KMS-11 (cell line): ENCODE measurements at regions not wholly inside any gene's neighbourhood (a gene's known extent, or its start where the extent isn't known, plus 50 kb on each side); places are given as distances from the start of the nearest gene placed in this dataset.

Experiments
- H2AFZ ChIP-seq: fragments of 200-600 bp; sonication (generic); 2 replicates; pipeline ENCODE4 v1.6.1; 2016; ENCODE audit warnings: antibody characterized with exemption, mixed run types, low read depth
- H3K27ac ChIP-seq: fragments of 200-600 bp; sonication (generic); 2 replicates; pipeline ENCODE4 v1.6.1; 2016; ENCODE audit warnings: mild to moderate bottlenecking, mixed run types
- H3K27me3 ChIP-seq: fragments of 200-600 bp; sonication (generic); 2 replicates; pipeline ENCODE4 v1.6.1; 2017; ENCODE audit warnings: mild to moderate bottlenecking, low read depth, mixed run types, moderate library complexity; ENCODE audit not compliant: insufficient read depth
- H3K36me3 ChIP-seq: fragments of 200-600 bp; sonication (generic); 2 replicates; pipeline ENCODE4 v1.6.1; 2017; ENCODE audit warnings: mild to moderate bottlenecking, mixed run types; ENCODE audit not compliant: insufficient read depth
- H3K4me1 ChIP-seq: fragments of 200-600 bp; sonication (generic); 2 replicates; pipeline ENCODE4 v1.6.1; 2016; ENCODE audit warnings: mild to moderate bottlenecking, low read depth, mixed run types; ENCODE audit not compliant: poor library complexity, severe bottlenecking
- H3K4me2 ChIP-seq: fragments of 200-600 bp; sonication (generic); 2 replicates; pipeline ENCODE4 v1.7.0; 2016; ENCODE audit warnings: mild to moderate bottlenecking, mixed run types
- H3K4me3 ChIP-seq: fragments of 200-600 bp; sonication (generic); IDR thresholded peaks from 2 replicates; pipeline ENCODE4 v1.6.1; 2017; ENCODE audit warnings: low read depth, low read length, mixed read lengths; ENCODE audit not compliant: insufficient read depth
- H3K79me2 ChIP-seq: fragments of 200-600 bp; sonication (generic); 2 replicates; pipeline ENCODE4 v1.6.1; 2016; ENCODE audit warnings: low read depth, mixed run types; ENCODE audit not compliant: insufficient read depth
- H3K9ac ChIP-seq: fragments of 200-600 bp; sonication (generic); 2 replicates; pipeline ENCODE4 v1.6.1; 2016; ENCODE audit warnings: mild to moderate bottlenecking, mixed run types
- H4K20me1 ChIP-seq: fragments of 200-600 bp; sonication (generic); 2 replicates; pipeline ENCODE4 v1.6.1; 2016; ENCODE audit warnings: mild to moderate bottlenecking, mixed run types; ENCODE audit not compliant: insufficient read depth
- TF ChIP-seq, protein P1 (sequence below): fragments of 200-600 bp; sonication (generic); conservative IDR thresholded peaks from 2 replicates; pipeline ENCODE4 v1.6.1; 2017; ENCODE audit warnings: low read depth, mild to moderate bottlenecking, antibody characterized with exemption, low read length, moderate library complexity, mixed read lengths

GRCh38 chr3:144655423-144655822, 683.8 kb downstream of the DIPK2A start:
- Histone ChIP-seq H3K4me3 (no peak overlapping the region), H3K79me2 (no peaks in the 10 kb centered on the region), H3K4me2 (no peak overlapping the region), H2AFZ (no peak overlapping the region), H4K20me1 (no peaks in the 10 kb centered on the region), H3K36me3 (no peaks in the 10 kb centered on the region), H3K27me3 (no peaks in the 10 kb centered on the region), H3K4me1 (peaks cover 4% of the 10 kb centered on the region), H3K27ac (no peak overlapping the region), H3K9ac (no peak overlapping the region)
- TF ChIP-seq, protein P1, sequence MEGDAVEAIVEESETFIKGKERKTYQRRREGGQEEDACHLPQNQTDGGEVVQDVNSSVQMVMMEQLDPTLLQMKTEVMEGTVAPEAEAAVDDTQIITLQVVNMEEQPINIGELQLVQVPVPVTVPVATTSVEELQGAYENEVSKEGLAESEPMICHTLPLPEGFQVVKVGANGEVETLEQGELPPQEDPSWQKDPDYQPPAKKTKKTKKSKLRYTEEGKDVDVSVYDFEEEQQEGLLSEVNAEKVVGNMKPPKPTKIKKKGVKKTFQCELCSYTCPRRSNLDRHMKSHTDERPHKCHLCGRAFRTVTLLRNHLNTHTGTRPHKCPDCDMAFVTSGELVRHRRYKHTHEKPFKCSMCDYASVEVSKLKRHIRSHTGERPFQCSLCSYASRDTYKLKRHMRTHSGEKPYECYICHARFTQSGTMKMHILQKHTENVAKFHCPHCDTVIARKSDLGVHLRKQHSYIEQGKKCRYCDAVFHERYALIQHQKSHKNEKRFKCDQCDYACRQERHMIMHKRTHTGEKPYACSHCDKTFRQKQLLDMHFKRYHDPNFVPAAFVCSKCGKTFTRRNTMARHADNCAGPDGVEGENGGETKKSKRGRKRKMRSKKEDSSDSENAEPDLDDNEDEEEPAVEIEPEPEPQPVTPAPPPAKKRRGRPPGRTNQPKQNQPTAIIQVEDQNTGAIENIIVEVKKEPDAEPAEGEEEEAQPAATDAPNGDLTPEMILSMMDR: no peak

DNA sequence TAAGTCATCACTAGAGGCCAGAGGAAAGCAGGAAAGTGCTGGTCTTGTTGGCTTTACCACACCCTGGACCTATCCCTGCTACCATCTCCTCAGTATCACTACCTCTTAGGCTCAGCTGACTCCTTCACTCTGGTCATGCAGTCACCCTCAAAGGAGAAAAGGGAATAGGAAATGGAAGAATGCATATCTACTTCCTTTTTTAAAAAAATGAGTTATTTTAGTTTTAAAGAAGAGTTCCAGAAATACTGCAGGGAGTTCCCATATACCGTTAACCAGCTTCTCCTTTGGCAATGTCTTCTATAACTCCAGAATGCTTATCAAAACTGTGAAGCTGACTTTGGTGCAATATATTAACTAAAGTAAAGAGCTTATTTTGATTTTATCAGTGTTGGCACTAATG, 688.6 kb downstream of the DIPK2A start:
- TF ChIP-seq, protein P1: no peak
- Histone ChIP-seq H3K27me3 (no peaks in the 10 kb centered on the region), H4K20me1 (no peaks in the 10 kb centered on the region), H3K9ac (no peak overlapping the region), H2AFZ (no peak overlapping the region), H3K4me3 (no peak overlapping the region), H3K4me1 (peaks cover 4% of the 10 kb centered on the region), H3K27ac (no peak overlapping the region), H3K4me2 (no peak overlapping the region), H3K36me3 (no peaks in the 10 kb centered on the region), H3K79me2 (no peaks in the 10 kb centered on the region)

DNA sequence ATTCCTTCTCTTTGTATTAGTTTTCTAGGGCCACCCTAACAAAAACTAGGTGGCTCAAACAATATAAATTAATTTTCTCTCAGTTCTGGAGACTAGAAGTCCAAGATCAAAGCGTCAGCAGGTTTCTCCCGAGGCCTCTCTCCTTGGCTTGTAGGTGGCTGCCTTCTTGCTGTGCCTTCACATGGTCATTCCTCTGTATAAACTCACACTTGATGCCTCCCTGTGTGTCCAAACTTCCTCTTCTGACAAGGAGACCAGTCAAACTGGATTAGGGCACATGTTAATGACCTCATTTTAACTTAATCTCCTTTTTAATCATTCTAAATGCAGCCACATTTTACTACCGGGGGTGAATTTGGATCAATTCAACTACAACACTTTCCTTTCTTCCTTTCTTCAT, 691.1 kb downstream of the DIPK2A start:
- Histone ChIP-seq H3K4me2 (no peak overlapping the region), H2AFZ (no peak overlapping the region), H3K79me2 (no peaks in the 10 kb centered on the region), H3K9ac (no peak overlapping the region), H3K4me3 (no peak overlapping the region), H3K27me3 (no peaks in the 10 kb centered on the region), H3K36me3 (no peaks in the 10 kb centered on the region), H3K27ac (no peak overlapping the region), H4K20me1 (no peaks in the 10 kb centered on the region), H3K4me1 (peaks cover 4% of the 10 kb centered on the region)
- TF ChIP-seq, protein P1: no peak

DNA sequence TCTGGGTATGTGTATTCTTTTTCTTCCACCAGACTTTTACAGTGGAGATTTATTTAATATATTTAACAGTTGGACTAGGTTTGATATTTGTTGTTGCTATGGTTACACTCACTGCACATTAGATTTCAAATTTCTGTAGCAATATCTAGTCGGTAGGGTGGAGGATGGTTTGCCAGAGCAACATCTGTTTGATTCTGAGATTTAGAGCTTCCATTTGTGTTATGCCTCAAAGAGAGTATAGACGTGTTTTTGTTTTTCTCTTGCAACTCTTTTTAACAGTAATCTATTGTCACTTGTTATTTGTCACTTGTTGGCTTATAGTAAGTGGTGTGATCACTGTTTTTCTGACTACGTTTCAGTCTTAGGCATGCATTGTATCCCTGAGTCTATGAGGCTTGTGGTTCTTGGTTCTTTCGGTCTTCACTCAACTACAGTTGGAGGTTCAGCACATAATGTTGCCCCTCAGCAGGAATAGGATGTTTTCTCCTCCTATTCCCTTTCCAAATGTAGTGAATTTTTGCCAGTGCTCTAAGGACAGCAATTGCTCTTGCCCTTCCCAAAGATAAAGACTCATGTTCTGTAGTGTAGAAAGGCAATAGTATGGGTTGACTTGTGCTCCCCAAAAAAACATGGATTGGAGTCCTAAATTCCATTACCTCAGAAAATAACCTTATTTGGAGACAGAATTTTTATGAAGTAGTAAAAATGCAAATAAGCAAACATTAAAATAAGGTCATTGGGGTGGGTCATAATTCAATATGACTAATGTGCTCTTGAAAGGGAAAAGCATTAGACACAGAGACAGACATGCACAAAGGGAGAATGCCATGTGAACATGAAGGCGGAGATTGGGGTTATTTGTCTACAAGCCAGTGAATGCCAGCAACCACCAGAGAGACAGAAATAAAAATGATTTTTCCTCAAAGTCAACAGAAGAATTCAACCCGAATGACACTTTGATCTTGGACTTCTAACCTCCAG, 692.1 kb downstream of the DIPK2A start:
- Histone ChIP-seq H3K4me1 (peaks cover 4% of the 10 kb centered on the region), H3K9ac (no peak overlapping the region), H3K4me3 (no peak overlapping the region), H3K27ac (no peak overlapping the region), H2AFZ (no peak overlapping the region), H3K36me3 (no peaks in the 10 kb centered on the region; the same call in 1 of the 2 replicates), H3K79me2 (no peaks in the 10 kb centered on the region), H4K20me1 (no peaks in the 10 kb centered on the region), H3K27me3 (no peaks in the 10 kb centered on the region), H3K4me2 (no peak overlapping the region)
- TF ChIP-seq, protein P1: no peak
